Hepatocyte (in vitro differentiated cells): ENCODE measurements at regions not wholly inside any gene's neighbourhood (a gene's known extent, or its start where the extent isn't known, plus 50 kb on each side); places are given as distances from the start of the nearest gene placed in this dataset.

Experiments
- DNase-seq: peaks from one replicate; pipeline ENCODE4 v3.0.0-alpha.2; 2016; ENCODE audit warnings: low spot score
- H2AFZ ChIP-seq: fragments of 200-600 bp; sonication (generic); 2 replicates; pipeline ENCODE4 v1.6.0; 2016; ENCODE audit warnings: antibody characterized with exemption, mild to moderate bottlenecking
- H3K27ac ChIP-seq: fragments of 200-600 bp; sonication (generic); 2 replicates; pipeline ENCODE4 v1.5.1; 2016; ENCODE audit warnings: mild to moderate bottlenecking
- H3K27me3 ChIP-seq: fragments of 200-600 bp; sonication (generic); 2 replicates; pipeline ENCODE4 v1.6.1; 2016
- H3K36me3 ChIP-seq: fragments of 200-600 bp; sonication (generic); replicated peaks from 2 replicates; pipeline ENCODE4 v1.5.1; 2016; ENCODE audit warnings: low read depth; ENCODE audit not compliant: insufficient read depth
- H3K4me1 ChIP-seq: fragments of 200-600 bp; sonication (generic); 2 replicates; pipeline ENCODE4 v1.5.1; 2016; ENCODE audit warnings: mild to moderate bottlenecking, moderate library complexity; ENCODE audit not compliant: insufficient read depth
- H3K4me2 ChIP-seq: fragments of 200-600 bp; sonication (generic); 2 replicates; pipeline ENCODE4 v1.6.0; 2016
- H3K4me3 ChIP-seq: fragments of 200-600 bp; sonication (generic); 2 replicates; pipeline ENCODE4 v1.5.1; 2016; ENCODE audit warnings: mild to moderate bottlenecking
- H3K79me2 ChIP-seq: fragments of 200-600 bp; sonication (generic); 2 replicates; pipeline ENCODE4 v1.6.0; 2017; ENCODE audit warnings: mild to moderate bottlenecking
- H3K9me2 ChIP-seq: fragments of 200-600 bp; sonication (generic); replicated peaks from 2 replicates; pipeline ENCODE4 v1.6.0; 2017; ENCODE audit warnings: mild to moderate bottlenecking; ENCODE audit not compliant: insufficient read depth
- H3K9me3 ChIP-seq: fragments of 200-600 bp; sonication (generic); 2 replicates; pipeline ENCODE4 v1.5.1; 2016; ENCODE audit warnings: low read depth, mild to moderate bottlenecking
- H4K20me1 ChIP-seq: fragments of 200-600 bp; sonication (generic); 2 replicates; pipeline ENCODE4 v1.6.0; 2016; ENCODE audit warnings: mild to moderate bottlenecking; ENCODE audit not compliant: insufficient read depth, poor library complexity, severe bottlenecking
- CTCF ChIP-seq: fragments of 200-600 bp; sonication (generic); IDR thresholded peaks from 2 replicates; pipeline ENCODE4 v1.5.1; 2016; ENCODE audit warnings: antibody characterized with exemption, mild to moderate bottlenecking; ENCODE audit not compliant: poor library complexity
- EZH2 ChIP-seq: fragments of 200-600 bp; sonication (generic); IDR thresholded peaks from 2 replicates; pipeline ENCODE4 v1.6.1; 2016; ENCODE audit warnings: antibody characterized with exemption, mild to moderate bottlenecking, borderline replicate concordance
- EZH2phosphoT487 ChIP-seq: fragments of 200-600 bp; sonication (generic); IDR thresholded peaks from one replicate; pipeline ENCODE4 v1.6.1; 2018; ENCODE audit warnings: antibody characterized with exemption, mild to moderate bottlenecking, low read depth, moderate library complexity; ENCODE audit not compliant: unreplicated experiment, severe bottlenecking
- WGBS: methylation state at CpG from one replicate; pipeline ENCODE4 v1.1.6; 2016; ENCODE audit warnings: low lambda C conversion rate; ENCODE audit errors: missing lambda C conversion rate; 5-methylcytosine and 5-hydroxymethylcytosine counted together

- Histone ChIP-seq H3K4me3 (no peak overlapping the region), H3K4me1 (no peaks in the 10 kb centered on the region), H3K36me3 (no peaks in the 10 kb centered on the region), H3K9me2 (no peaks in the 10 kb centered on the region), H3K27ac (no peak overlapping the region), H4K20me1 (no peaks in the 10 kb centered on the region), H3K27me3 (no peaks in the 10 kb centered on the region), H3K9me3 (no peaks in the 10 kb centered on the region), H3K79me2 (no peaks in the 10 kb centered on the region), H3K4me2 (no peak overlapping the region), H2AFZ (no peak overlapping the region)
- 55% methylated on average over 3 of the region's 3 CpGs for WGBS
- TF ChIP-seq EZH2 (no peak), CTCF (no peak), EZH2phosphoT487 (no peak)
- no peak for DNase-seq
These were observed 1726.1 kb downstream of the TP53TG3F start for GRCh38 chr16:35185366-35186044.

GRCh38 chr16:35186045-35186759 lies 1726.8 kb downstream of the TP53TG3F start:
- Histone ChIP-seq H3K27ac (no peak overlapping the region), H3K36me3 (no peaks in the 10 kb centered on the region), H4K20me1 (no peaks in the 10 kb centered on the region), H2AFZ (no peak overlapping the region), H3K4me2 (no peak overlapping the region), H3K27me3 (no peaks in the 10 kb centered on the region), H3K9me3 (no peaks in the 10 kb centered on the region), H3K79me2 (no peaks in the 10 kb centered on the region), H3K4me1 (no peaks in the 10 kb centered on the region), H3K9me2 (no peaks in the 10 kb centered on the region), H3K4me3 (no peak overlapping the region)
- no peak for DNase-seq
- TF ChIP-seq EZH2phosphoT487, result no peak
- TF ChIP-seq CTCF, result no peak
- TF ChIP-seq EZH2, result no peak

GRCh38 chr16:35187665-35188225 lies 1728.3 kb downstream of the TP53TG3F start:
- Histone ChIP-seq H3K4me2 (no peak overlapping the region), H3K36me3 (no peaks in the 10 kb centered on the region), H2AFZ (no peak overlapping the region), H3K4me1 (no peaks in the 10 kb centered on the region), H3K4me3 (no peak overlapping the region), H3K79me2 (no peaks in the 10 kb centered on the region), H3K9me2 (no peaks in the 10 kb centered on the region), H3K27me3 (no peaks in the 10 kb centered on the region), H4K20me1 (no peaks in the 10 kb centered on the region), H3K9me3 (no peaks in the 10 kb centered on the region), H3K27ac (no peak overlapping the region)
- WGBS, result 34% methylated on average over 2 of the region's 2 CpGs
- DNase-seq, result no peak
- TF ChIP-seq CTCF (no peak), EZH2 (no peak), EZH2phosphoT487 (no peak)
